ENCODE measurements at regions not wholly inside any gene's neighbourhood (a gene's known extent, or its start where the extent isn't known, plus 50 kb on each side); places are given as distances from the start of the nearest gene placed in this dataset.
"Not testable (repeated sequence)": the region's sequence is repeated elsewhere in the genome, so short reads cannot be mapped to it uniquely, and the experiment has no call there.

- H3K27me3 Mint-ChIP-seq = no peaks in the 10 kb centered on the region
- POLR2A ChIA-PET = no interaction called here
- H3K4me1 Mint-ChIP-seq (ENCODE audit: low read depth) = no peaks in the 10 kb centered on the region
- H3K36me3 Mint-ChIP-seq = no peaks in the 10 kb centered on the region
- intact Hi-C loops (cut with micrococcal nuclease) = no loop called here
- CTCF ChIA-PET = no interaction called here
- DNase-seq = no peak
- no peak overlapping the region for H3K4me3 Mint-ChIP-seq
- H3K27ac Mint-ChIP-seq = no peak overlapping the region
- H3K9me3 Mint-ChIP-seq = peaks cover 10% of the 10 kb centered on the region
Observed at GRCh38 chr20:12113075-12113467, 195.4 kb downstream of the BTBD3 start.

GRCh38 chr20:12113468-12114371 is 196.0 kb downstream of the BTBD3 start:
- Mint-ChIP-seq H3K4me1 (ENCODE audit: low read depth) (no peaks in the 10 kb centered on the region), H3K27ac (no peak overlapping the region), H3K27me3 (no peaks in the 10 kb centered on the region), H3K36me3 (no peaks in the 10 kb centered on the region), H3K9me3 (peaks cover 10% of the 10 kb centered on the region), H3K4me3 (no peak overlapping the region)
- intact Hi-C loops (cut with micrococcal nuclease) = no loop called here
- ChIA-PET POLR2A (no interaction called here), CTCF (no interaction called here)
- no peak for DNase-seq

GRCh38 chr20:12129114-12129513 is 211.4 kb downstream of the BTBD3 start:
- intact Hi-C loops (cut with micrococcal nuclease); H3K27ac Mint-ChIP-seq; H3K9me3 Mint-ChIP-seq; POLR2A ChIA-PET; CTCF ChIA-PET; H3K4me3 Mint-ChIP-seq; H3K36me3 Mint-ChIP-seq; H3K4me1 Mint-ChIP-seq (ENCODE audit: low read depth); DNase-seq; H3K27me3 Mint-ChIP-seq: not testable (repeated sequence)

GRCh38 chr20:12129532-12129931 is 211.8 kb downstream of the BTBD3 start:
- DNase-seq; H3K27ac Mint-ChIP-seq; H3K36me3 Mint-ChIP-seq; H3K4me1 Mint-ChIP-seq (ENCODE audit: low read depth); H3K27me3 Mint-ChIP-seq; H3K4me3 Mint-ChIP-seq; intact Hi-C loops (cut with micrococcal nuclease); CTCF ChIA-PET; POLR2A ChIA-PET; H3K9me3 Mint-ChIP-seq: not testable (repeated sequence)

GRCh38 chr20:12130781-12131180 is 213.1 kb downstream of the BTBD3 start:
- H3K36me3 Mint-ChIP-seq = no peaks in the 10 kb centered on the region
- no peak for DNase-seq
- no peaks in the 10 kb centered on the region for H3K4me1 Mint-ChIP-seq (ENCODE audit: low read depth)
- H3K4me3 Mint-ChIP-seq = no peak overlapping the region
- POLR2A ChIA-PET = no interaction called here
- H3K27me3 Mint-ChIP-seq = no peaks in the 10 kb centered on the region
- CTCF ChIA-PET = no interaction called here
- peaks cover 7% of the 10 kb centered on the region for H3K9me3 Mint-ChIP-seq
- intact Hi-C loops (cut with micrococcal nuclease) = no loop called here
- H3K27ac Mint-ChIP-seq = no peak overlapping the region

- DNase-seq = no peak
- Mint-ChIP-seq H3K27me3 (no peaks in the 10 kb centered on the region), H3K27ac (no peak overlapping the region), H3K4me1 (ENCODE audit: low read depth) (no peaks in the 10 kb centered on the region), H3K4me3 (no peak overlapping the region), H3K36me3 (no peaks in the 10 kb centered on the region), H3K9me3 (peaks cover 22% of the 10 kb centered on the region)
- ChIA-PET POLR2A (no interaction called here), CTCF (no interaction called here)
- intact Hi-C loops (cut with micrococcal nuclease) = no loop called here
Observed at GRCh38 chr20:12133553-12133952, 215.9 kb downstream of the BTBD3 start.

- DNase-seq; CTCF ChIA-PET; intact Hi-C loops (cut with micrococcal nuclease); H3K27me3 Mint-ChIP-seq; H3K4me3 Mint-ChIP-seq; H3K36me3 Mint-ChIP-seq; POLR2A ChIA-PET; H3K4me1 Mint-ChIP-seq (ENCODE audit: low read depth); H3K27ac Mint-ChIP-seq: not testable (repeated sequence)
- H3K9me3 Mint-ChIP-seq = peaks cover 20% of the 10 kb centered on the region
Observed at GRCh38 chr20:12145951-12146350, 228.3 kb downstream of the BTBD3 start.

GRCh38 chr20:12152996-12153395 is 235.3 kb downstream of the BTBD3 start:
- CTCF ChIA-PET = no interaction called here
- Mint-ChIP-seq H3K4me1 (ENCODE audit: low read depth) (no peaks in the 10 kb centered on the region), H3K4me3 (no peak overlapping the region), H3K36me3 (no peaks in the 10 kb centered on the region), H3K9me3 (peaks cover 9% of the 10 kb centered on the region), H3K27ac (no peak overlapping the region), H3K27me3 (no peaks in the 10 kb centered on the region)
- intact Hi-C loops (cut with micrococcal nuclease) = no loop called here
- POLR2A ChIA-PET = no interaction called here
- DNase-seq = no peak

GRCh38 chr20:12153628-12154027 is 235.9 kb downstream of the BTBD3 start:
- intact Hi-C loops (cut with micrococcal nuclease) = no loop called here
- Mint-ChIP-seq H3K9me3 (peaks cover 9% of the 10 kb centered on the region), H3K27me3 (no peaks in the 10 kb centered on the region), H3K4me3 (no peak overlapping the region), H3K27ac (no peak overlapping the region), H3K36me3 (no peaks in the 10 kb centered on the region), H3K4me1 (ENCODE audit: low read depth) (no peaks in the 10 kb centered on the region)
- POLR2A ChIA-PET = no interaction called here
- DNase-seq = no peak
- CTCF ChIA-PET = no interaction called here

GRCh38 chr20:12156252-12156651 is 238.6 kb downstream of the BTBD3 start:
- Mint-ChIP-seq H3K27me3 (no peaks in the 10 kb centered on the region), H3K4me3 (no peak overlapping the region)
- POLR2A ChIA-PET = no interaction called here

GRCh38 chr20:12159261-12159660 is 241.6 kb downstream of the BTBD3 start:
- H3K4me1 Mint-ChIP-seq (ENCODE audit: low read depth) = no peaks in the 10 kb centered on the region
- POLR2A ChIA-PET = no interaction called here

More at GRCh38 chr20:12156252-12156651, 238.6 kb downstream of the BTBD3 start:
- Mint-ChIP-seq H3K27ac (no peak overlapping the region), H3K4me1 (ENCODE audit: low read depth) (no peaks in the 10 kb centered on the region), H3K9me3 (peaks cover 15% of the 10 kb centered on the region), H3K36me3 (no peaks in the 10 kb centered on the region)
- CTCF ChIA-PET = no interaction called here
- no peak for DNase-seq
- intact Hi-C loops (cut with micrococcal nuclease) = no loop called here

GRCh38 chr20:12161734-12162133 is 244.0 kb downstream of the BTBD3 start:
- H3K9me3 Mint-ChIP-seq = peaks cover 18% of the 10 kb centered on the region
- no peaks in the 10 kb centered on the region for H3K27me3 Mint-ChIP-seq
- ChIA-PET POLR2A (no interaction called here), CTCF (no interaction called here)
- H3K36me3 Mint-ChIP-seq = no peaks in the 10 kb centered on the region
- no peak overlapping the region for H3K4me3 Mint-ChIP-seq
- intact Hi-C loops (cut with micrococcal nuclease) = no loop called here
- H3K27ac Mint-ChIP-seq = no peak overlapping the region
- H3K4me1 Mint-ChIP-seq (ENCODE audit: low read depth) = no peaks in the 10 kb centered on the region
- no peak for DNase-seq

More at GRCh38 chr20:12159261-12159660, 241.6 kb downstream of the BTBD3 start:
- Mint-ChIP-seq H3K27me3 (no peaks in the 10 kb centered on the region), H3K9me3 (peaks cover 18% of the 10 kb centered on the region), H3K4me3 (no peak overlapping the region), H3K36me3 (no peaks in the 10 kb centered on the region), H3K27ac (no peak overlapping the region)
- CTCF ChIA-PET = no interaction called here
- DNase-seq = no peak
- intact Hi-C loops (cut with micrococcal nuclease) = no loop called here

GRCh38 chr20:12166053-12166717 is 248.5 kb downstream of the BTBD3 start:
- intact Hi-C loops (cut with micrococcal nuclease) = no loop called here
- no peak for DNase-seq
- Mint-ChIP-seq H3K9me3 (peaks cover 30% of the 10 kb centered on the region), H3K27me3 (no peaks in the 10 kb centered on the region), H3K36me3 (no peaks in the 10 kb centered on the region), H3K4me1 (ENCODE audit: low read depth) (no peaks in the 10 kb centered on the region), H3K27ac (no peak overlapping the region), H3K4me3 (no peak overlapping the region)
- POLR2A ChIA-PET = no interaction called here
- CTCF ChIA-PET = no interaction called here

Data from activated CD4-positive, alpha-beta memory T cell treated with anti-CD3 and anti-CD28 coated beads for 36 hours (primary cell).